ENCODE measurements at regions not wholly inside any gene's neighbourhood (a gene's known extent, or its start where the extent isn't known, plus 50 kb on each side); places are given as distances from the start of the nearest gene placed in this dataset.

GRCh38 chr17:79463421-79464317 is 147.2 kb downstream of the RBFOX3 start:
- H3K4me3 ChIP-seq (ENCODE audit: low read length) = no peak overlapping the region
- no peaks in the 10 kb centered on the region for H3F3A ChIP-seq (ENCODE audit: insufficient read depth, low read length, poor library complexity, severe bottlenecking)
- H4K20me1 ChIP-seq (ENCODE audit: insufficient read depth) = no peaks in the 10 kb centered on the region
- no peak overlapping the region for H3K4me2 ChIP-seq (ENCODE audit: low read length)
- H3K27me3 ChIP-seq (ENCODE audit: insufficient read depth, low read depth, low read length) = no peaks in the 10 kb centered on the region
- no peak overlapping the region for H2AFZ ChIP-seq (ENCODE audit: low read depth, low read length)
- H3K9ac ChIP-seq (ENCODE audit: low read length) = no peak overlapping the region
- no peak overlapping the region for H3K27ac ChIP-seq (ENCODE audit: low read length)
- no peaks in the 10 kb centered on the region for H3K9me2 ChIP-seq (ENCODE audit: insufficient read depth, low read length)
- no peaks in the 10 kb centered on the region for H3K79me2 ChIP-seq (replicated peaks; ENCODE audit: insufficient read depth, low read length)
- H3K9me3 ChIP-seq (ENCODE audit: low read length) = no peaks in the 10 kb centered on the region
- TF ChIP-seq EZH2 (IDR thresholded peaks at IDR 0.05; ENCODE audit: borderline replicate concordance, insufficient read depth, low read length, poor library complexity, severe bottlenecking) (no peak), TAF1 (IDR thresholded peaks at IDR 0.05; ENCODE audit: low read depth) (no peak), MXI1 (conservative IDR thresholded peaks at IDR 0.05; ENCODE audit: poor library complexity, severe bottlenecking) (no peak), CTCF (IDR thresholded peaks at IDR 0.05; ENCODE audit: poor library complexity, severe bottlenecking) (no peak), EP300 (conservative IDR thresholded peaks at IDR 0.05; ENCODE audit: poor library complexity, severe bottlenecking) (no peak), POLR2AphosphoS5 (IDR thresholded peaks at IDR 0.05) (no peak)
- no peaks in the 10 kb centered on the region for H3K36me3 ChIP-seq (ENCODE audit: insufficient read depth, low read length)

- Histone ChIP-seq H3K4me2 (ENCODE audit: low read length) (no peak overlapping the region), H4K20me1 (ENCODE audit: insufficient read depth) (no peaks in the 10 kb centered on the region), H3K36me3 (ENCODE audit: insufficient read depth, low read length) (no peaks in the 10 kb centered on the region), H3K9me2 (ENCODE audit: insufficient read depth, low read length) (no peaks in the 10 kb centered on the region), H3F3A (ENCODE audit: insufficient read depth, low read length, poor library complexity, severe bottlenecking) (no peaks in the 10 kb centered on the region), H3K27me3 (ENCODE audit: insufficient read depth, low read depth, low read length) (no peaks in the 10 kb centered on the region), H3K9ac (ENCODE audit: low read length) (no peak overlapping the region), H3K27ac (ENCODE audit: low read length) (no peak overlapping the region), H2AFZ (ENCODE audit: low read depth, low read length) (no peak overlapping the region), H3K9me3 (ENCODE audit: low read length) (no peaks in the 10 kb centered on the region), H3K4me3 (ENCODE audit: low read length) (no peak overlapping the region), H3K79me2 (replicated peaks; ENCODE audit: insufficient read depth, low read length) (no peaks in the 10 kb centered on the region)
- TF ChIP-seq EZH2 (IDR thresholded peaks at IDR 0.05; ENCODE audit: borderline replicate concordance, insufficient read depth, low read length, poor library complexity, severe bottlenecking) = no peak
- no peak for TF ChIP-seq SMC3 (conservative IDR thresholded peaks at IDR 0.05; ENCODE audit: poor library complexity)
- TF ChIP-seq TAF1 (IDR thresholded peaks at IDR 0.05; ENCODE audit: low read depth) = no peak
- TF ChIP-seq CTCF (IDR thresholded peaks at IDR 0.05; ENCODE audit: poor library complexity, severe bottlenecking) = no peak
- TF ChIP-seq POLR2AphosphoS5 (IDR thresholded peaks at IDR 0.05) = no peak
Observed at GRCh38 chr17:79461041-79461440, 149.8 kb downstream of the RBFOX3 start.

- Histone ChIP-seq H3K4me2 (ENCODE audit: low read length) (no peak overlapping the region), H2AFZ (ENCODE audit: low read depth, low read length) (no peak overlapping the region), H3K9ac (ENCODE audit: low read length) (no peak overlapping the region), H3K36me3 (ENCODE audit: insufficient read depth, low read length) (no peaks in the 10 kb centered on the region), H3K9me2 (ENCODE audit: insufficient read depth, low read length) (no peaks in the 10 kb centered on the region), H3K27ac (ENCODE audit: low read length) (no peak overlapping the region), H3K79me2 (replicated peaks; ENCODE audit: insufficient read depth, low read length) (no peaks in the 10 kb centered on the region), H3K9me3 (ENCODE audit: low read length) (no peaks in the 10 kb centered on the region), H3F3A (ENCODE audit: insufficient read depth, low read length, poor library complexity, severe bottlenecking) (no peaks in the 10 kb centered on the region), H3K27me3 (ENCODE audit: insufficient read depth, low read depth, low read length) (no peaks in the 10 kb centered on the region), H4K20me1 (ENCODE audit: insufficient read depth) (no peaks in the 10 kb centered on the region), H3K4me3 (ENCODE audit: low read length) (no peak overlapping the region)
- TF ChIP-seq POLR2AphosphoS5 (IDR thresholded peaks at IDR 0.05) = no peak
- TF ChIP-seq MXI1 (conservative IDR thresholded peaks at IDR 0.05; ENCODE audit: poor library complexity, severe bottlenecking) = no peak
- TF ChIP-seq CTCF (IDR thresholded peaks at IDR 0.05; ENCODE audit: poor library complexity, severe bottlenecking) = no peak
- no peak for TF ChIP-seq RAD21 (conservative IDR thresholded peaks at IDR 0.05)
- TF ChIP-seq TAF1 (IDR thresholded peaks at IDR 0.05; ENCODE audit: low read depth) = no peak
- no peak for TF ChIP-seq SMC3 (conservative IDR thresholded peaks at IDR 0.05; ENCODE audit: poor library complexity)
- no peak for TF ChIP-seq EZH2 (IDR thresholded peaks at IDR 0.05; ENCODE audit: borderline replicate concordance, insufficient read depth, low read length, poor library complexity, severe bottlenecking)
- no peak for TF ChIP-seq REST (IDR thresholded peaks at IDR 0.05; ENCODE audit: borderline replicate concordance)
- TF ChIP-seq EP300 (conservative IDR thresholded peaks at IDR 0.05; ENCODE audit: poor library complexity, severe bottlenecking) = no peak
Observed at GRCh38 chr17:79459846-79460245, 151.0 kb downstream of the RBFOX3 start.

All from neural cell (in vitro differentiated cells).